Cardiac septum (tissue), 1 donor: ENCODE measurements at regions not wholly inside any gene's neighbourhood (a gene's known extent, or its start where the extent isn't known, plus 50 kb on each side); places are given as distances from the start of the nearest gene placed in this dataset.

Experiments used
- DNase-seq: peaks from one replicate; pipeline ENCODE4 v3.0.0-alpha.2; 2020; ENCODE audit warnings: low spot score
- intact Hi-C: fragments of 100-400 bp; cut with DNase I; formaldehyde crosslinking; loops from one replicate; pipeline ENCODE4 v1.14.0; 2022
- donor health status: DM: no; HTN: no; CAD: no.

DNA sequence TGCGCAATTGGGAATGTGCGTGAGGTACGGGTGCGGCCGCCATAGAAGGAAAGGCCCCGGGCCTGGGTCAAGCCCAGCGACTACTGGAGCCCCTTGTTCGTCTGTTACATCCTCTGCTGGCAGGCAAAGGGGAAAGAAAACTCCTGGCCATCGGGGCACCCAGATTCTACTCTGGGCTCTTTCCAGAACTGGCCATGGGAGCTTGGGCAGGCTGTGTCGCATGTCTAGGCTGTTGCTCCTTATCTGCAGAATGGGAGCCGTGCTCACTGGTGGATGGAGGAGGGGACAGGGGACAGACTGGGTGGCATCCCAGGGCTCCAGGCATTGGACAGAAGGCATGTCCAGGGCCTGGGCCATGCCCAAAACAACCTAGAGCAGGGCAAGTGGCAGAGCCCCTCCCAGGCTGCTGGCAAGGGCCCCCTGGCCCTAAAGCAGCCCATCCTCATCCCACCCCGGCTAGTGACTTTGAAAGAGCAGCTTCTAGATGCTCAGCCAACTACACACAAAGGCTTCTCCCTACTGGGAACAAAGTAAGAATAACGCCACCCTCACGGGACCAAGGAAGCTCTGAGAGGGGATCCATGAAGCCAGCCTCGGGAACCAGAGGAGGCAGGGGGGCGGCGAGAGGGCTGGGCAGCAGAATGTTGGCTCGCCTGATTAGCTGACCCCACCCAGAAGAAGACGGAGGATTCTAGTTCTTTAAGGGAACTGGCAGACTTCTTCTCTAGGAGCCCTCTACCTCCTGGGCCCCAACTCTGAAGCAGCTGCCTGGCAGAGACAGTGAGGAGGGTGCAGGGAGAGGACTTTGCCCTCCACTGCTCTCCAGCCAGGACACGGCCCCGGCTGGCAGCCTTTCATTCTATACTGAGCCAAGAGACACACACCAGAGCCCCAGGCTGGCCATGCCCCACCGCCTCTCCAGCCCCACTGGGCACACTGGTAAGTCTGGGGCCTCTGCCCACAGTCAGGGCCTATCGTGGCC is 96.8 kb downstream of the SINHCAF start:
- DNase-seq: no peak
- intact Hi-C loops: no loop called here

DNA sequence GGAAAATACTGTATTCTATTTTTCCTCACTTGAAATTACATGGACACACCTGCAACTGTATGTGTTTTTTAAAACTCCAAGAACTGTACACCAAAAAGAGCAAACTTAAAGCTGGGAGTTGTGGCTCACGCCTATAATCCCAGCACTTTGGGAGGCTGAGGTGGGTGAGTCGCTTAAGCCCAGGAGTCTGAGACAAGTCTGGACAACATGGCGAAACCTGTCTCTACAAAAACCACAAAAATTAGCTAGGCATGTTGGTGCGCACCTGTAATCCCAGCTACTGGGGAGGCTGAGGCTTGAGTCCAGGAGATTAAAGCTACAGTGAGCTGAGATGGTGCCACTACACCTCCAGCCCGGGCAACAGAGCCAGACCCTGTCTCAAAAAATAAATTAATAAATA is 95.9 kb downstream of the SINHCAF start:
- intact Hi-C loops: loop anchor here (10.0 kb wide), 1 partner anchor 245 kb away; no protein-coding TSS in a partner anchor
- no peak for DNase-seq
